Thyroid gland (tissue), 4 donors: ENCODE measurements at regions not wholly inside any gene's neighbourhood (a gene's known extent, or its start where the extent isn't known, plus 50 kb on each side); places are given as distances from the start of the nearest gene placed in this dataset.

Source experiments
- DNase-seq, 2 donors: peaks; one replicate each; pipeline ENCODE4 v3.0.0-alpha.2; 2019
- H3K27ac ChIP-seq, 3 donors: fragments of 200-600 bp; sonication (generic); 1 replicate in 2 of 3; 2 replicates in 1 of 3; pipeline ENCODE4 v1.5.1; 2016 to 2019; ENCODE audit warnings: mild to moderate bottlenecking in 1 of 3, moderate library complexity in 1 of 3
- H3K27me3 ChIP-seq: fragments of 200-600 bp; sonication (generic); one replicate; pipeline ENCODE4 v1.5.1; 2019
- H3K36me3 ChIP-seq, 2 donors: fragments of 200-600 bp; sonication (generic); one replicate each; pipeline ENCODE4 v1.5.1; 2016 to 2019
- H3K4me1 ChIP-seq, 2 donors: fragments of 200-600 bp; sonication (generic); one replicate each; pipeline ENCODE4 v1.5.1; 2017 to 2019
- H3K4me3 ChIP-seq, 3 donors: fragments of 200-600 bp; sonication (generic); replicated peaks in 1 of 3; 1 replicate in 2 of 3; 2 replicates in 1 of 3; pipeline ENCODE4 v1.5.1; 2016; ENCODE audit warnings: mild to moderate bottlenecking in 1 of 3
- H3K9me3 ChIP-seq: fragments of 200-600 bp; sonication (generic); one replicate; pipeline ENCODE4 v1.5.1; 2017
- POLR2A ChIP-seq, 2 donors: fragments of 450-650 bp; IDR thresholded peaks; one replicate each; pipeline ENCODE4 v1.6.1; 2017; ENCODE audit warnings: antibody characterized with exemption in 2 of 2, mild to moderate bottlenecking in 2 of 2, moderate library complexity in 1 of 2
- WGBS, 2 donors: methylation state at CpG; one replicate each; pipeline ENCODE4 v1.1.5; 2017; 5-methylcytosine and 5-hydroxymethylcytosine counted together
- intact Hi-C: fragments of 100-400 bp; cut with DNase I; formaldehyde crosslinking; loops from one replicate; pipeline ENCODE4 v1.15.1; 2023
- TF ChIP-seq, protein P1 (sequence below), 6 experiments: fragments of 200-600 bp in 3 of 6; fragments of 450-650 bp in 3 of 6; sonication (generic) in 3 of 6; IDR thresholded peaks; one replicate each; pipeline ENCODE4 v1.5.1; 2016 to 2019; ENCODE audit warnings: antibody characterized with exemption in 6 of 6, mild to moderate bottlenecking in 2 of 6, inconsistent platforms in 1 of 6, moderate library complexity in 1 of 6

GRCh38 chr17:31754239-31754945 lies 104.7 kb downstream of the COPRS start:
- H3K36me3 ChIP-seq = no peaks in the 10 kb centered on the region
- WGBS, 2 donors = 94 to 98% methylated on average over 7 of the region's 7 CpGs
- no peak for TF ChIP-seq POLR2A (IDR thresholded peaks at IDR 0.05)
- TF ChIP-seq, protein P1, sequence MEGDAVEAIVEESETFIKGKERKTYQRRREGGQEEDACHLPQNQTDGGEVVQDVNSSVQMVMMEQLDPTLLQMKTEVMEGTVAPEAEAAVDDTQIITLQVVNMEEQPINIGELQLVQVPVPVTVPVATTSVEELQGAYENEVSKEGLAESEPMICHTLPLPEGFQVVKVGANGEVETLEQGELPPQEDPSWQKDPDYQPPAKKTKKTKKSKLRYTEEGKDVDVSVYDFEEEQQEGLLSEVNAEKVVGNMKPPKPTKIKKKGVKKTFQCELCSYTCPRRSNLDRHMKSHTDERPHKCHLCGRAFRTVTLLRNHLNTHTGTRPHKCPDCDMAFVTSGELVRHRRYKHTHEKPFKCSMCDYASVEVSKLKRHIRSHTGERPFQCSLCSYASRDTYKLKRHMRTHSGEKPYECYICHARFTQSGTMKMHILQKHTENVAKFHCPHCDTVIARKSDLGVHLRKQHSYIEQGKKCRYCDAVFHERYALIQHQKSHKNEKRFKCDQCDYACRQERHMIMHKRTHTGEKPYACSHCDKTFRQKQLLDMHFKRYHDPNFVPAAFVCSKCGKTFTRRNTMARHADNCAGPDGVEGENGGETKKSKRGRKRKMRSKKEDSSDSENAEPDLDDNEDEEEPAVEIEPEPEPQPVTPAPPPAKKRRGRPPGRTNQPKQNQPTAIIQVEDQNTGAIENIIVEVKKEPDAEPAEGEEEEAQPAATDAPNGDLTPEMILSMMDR (IDR thresholded peaks at IDR 0.05) = no peak
- DNase-seq = no peak
- no peaks in the 10 kb centered on the region for H3K4me1 ChIP-seq
- H3K27ac ChIP-seq = no peak overlapping the region
- H3K27me3 ChIP-seq = no peaks in the 10 kb centered on the region
- intact Hi-C loops = no loop called here
- no peak overlapping the region for H3K4me3 ChIP-seq
- H3K9me3 ChIP-seq = no peaks in the 10 kb centered on the region

GRCh38 chr17:31753011-31753410 lies 106.0 kb downstream of the COPRS start:
- Histone ChIP-seq H3K27ac (no peak overlapping the region), H3K4me1 (no peaks in the 10 kb centered on the region), H3K9me3 (no peaks in the 10 kb centered on the region), H3K27me3 (no peaks in the 10 kb centered on the region), H3K36me3 (no peaks in the 10 kb centered on the region), H3K4me3 (no peak overlapping the region)
- intact Hi-C loops = no loop called here
- WGBS, 2 donors = 95 to 100% methylated on average over 2 of the region's 2 CpGs
- TF ChIP-seq, protein P1 (IDR thresholded peaks at IDR 0.05) = no peak
- no peak for TF ChIP-seq POLR2A (IDR thresholded peaks at IDR 0.05)
- DNase-seq = no peak

- no peak overlapping the region for H3K27ac ChIP-seq
- no peaks in the 10 kb centered on the region for H3K4me1 ChIP-seq
- DNase-seq = no peak
- no peaks in the 10 kb centered on the region for H3K36me3 ChIP-seq
- intact Hi-C loops = no loop called here
- TF ChIP-seq POLR2A (IDR thresholded peaks at IDR 0.05) = no peak
- TF ChIP-seq, protein P1 (IDR thresholded peaks at IDR 0.05) = no peak
- H3K4me3 ChIP-seq = no peak overlapping the region
- WGBS, 2 donors = 85 to 90% methylated on average over 6 of the region's 6 CpGs
- H3K27me3 ChIP-seq = no peaks in the 10 kb centered on the region
- no peaks in the 10 kb centered on the region for H3K9me3 ChIP-seq
These were observed 106.5 kb downstream of the COPRS start for GRCh38 chr17:31752584-31752983.

- Histone ChIP-seq H3K36me3 (no peaks in the 10 kb centered on the region), H3K4me1 (no peaks in the 10 kb centered on the region), H3K9me3 (no peaks in the 10 kb centered on the region), H3K27me3 (no peaks in the 10 kb centered on the region), H3K27ac (no peak overlapping the region), H3K4me3 (no peak overlapping the region)
- intact Hi-C loops = no loop called here
- DNase-seq = no peak
- 80 to 85% methylated on average over 3 of the region's 3 CpGs for WGBS, 2 donors
- TF ChIP-seq POLR2A (IDR thresholded peaks at IDR 0.05) = no peak
- TF ChIP-seq, protein P1 (IDR thresholded peaks at IDR 0.05) = no peak
These were observed 108.5 kb downstream of the COPRS start for GRCh38 chr17:31750578-31750977.

DNA sequence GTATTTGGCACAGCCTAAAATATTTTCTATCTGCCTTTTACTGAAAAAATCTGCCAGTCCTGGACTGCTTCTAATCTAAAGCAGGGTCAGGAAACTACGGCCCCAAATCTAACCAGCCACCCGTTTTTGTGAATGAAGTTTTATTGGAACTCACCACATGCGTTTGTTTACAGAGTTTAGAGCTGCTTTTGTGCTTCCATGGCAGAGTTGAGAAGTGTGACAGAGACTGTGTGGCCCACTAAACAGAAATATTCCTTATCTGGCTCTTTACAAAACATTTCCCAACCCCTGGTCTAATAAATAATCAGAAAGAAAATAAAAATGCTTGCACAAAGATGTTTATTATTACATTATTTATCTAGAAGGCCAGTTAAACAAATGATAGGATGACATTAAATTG lies 110.2 kb downstream of the COPRS start:
- Histone ChIP-seq H3K9me3 (no peaks in the 10 kb centered on the region), H3K4me1 (no peaks in the 10 kb centered on the region), H3K27me3 (no peaks in the 10 kb centered on the region), H3K36me3 (no peaks in the 10 kb centered on the region), H3K4me3 (no peak overlapping the region), H3K27ac (no peak overlapping the region)
- DNase-seq = no peak
- 75 to 84% methylated on average over 3 of the region's 3 CpGs for WGBS, 2 donors
- no peak for TF ChIP-seq POLR2A (IDR thresholded peaks at IDR 0.05)
- TF ChIP-seq, protein P1 (IDR thresholded peaks at IDR 0.05) = no peak
- intact Hi-C loops = no loop called here
